ENCODE measurements at regions not wholly inside any gene's neighbourhood (a gene's known extent, or its start where the extent isn't known, plus 50 kb on each side); places are given as distances from the start of the nearest gene placed in this dataset.

DNA sequence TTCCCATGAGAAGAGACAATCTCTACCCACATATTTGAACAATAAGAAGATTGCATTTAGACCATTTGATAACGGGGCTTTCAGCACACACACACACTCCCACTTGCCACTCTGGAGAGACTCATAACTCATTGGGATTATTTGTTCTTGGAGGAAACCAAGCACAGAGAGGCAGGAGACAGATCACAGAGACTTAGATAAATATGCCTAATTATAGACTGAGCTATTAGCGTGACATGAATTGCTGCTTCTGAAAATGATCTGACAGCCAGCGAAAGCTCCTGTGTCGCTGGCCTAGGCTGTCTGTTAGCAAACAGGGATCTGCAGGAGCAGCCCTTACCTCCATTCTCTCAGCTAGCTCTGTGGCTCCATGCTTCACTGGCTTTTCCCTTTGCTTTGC is 111.4 kb downstream of the CCNA1 start:
- TF ChIP-seq, protein P1, sequence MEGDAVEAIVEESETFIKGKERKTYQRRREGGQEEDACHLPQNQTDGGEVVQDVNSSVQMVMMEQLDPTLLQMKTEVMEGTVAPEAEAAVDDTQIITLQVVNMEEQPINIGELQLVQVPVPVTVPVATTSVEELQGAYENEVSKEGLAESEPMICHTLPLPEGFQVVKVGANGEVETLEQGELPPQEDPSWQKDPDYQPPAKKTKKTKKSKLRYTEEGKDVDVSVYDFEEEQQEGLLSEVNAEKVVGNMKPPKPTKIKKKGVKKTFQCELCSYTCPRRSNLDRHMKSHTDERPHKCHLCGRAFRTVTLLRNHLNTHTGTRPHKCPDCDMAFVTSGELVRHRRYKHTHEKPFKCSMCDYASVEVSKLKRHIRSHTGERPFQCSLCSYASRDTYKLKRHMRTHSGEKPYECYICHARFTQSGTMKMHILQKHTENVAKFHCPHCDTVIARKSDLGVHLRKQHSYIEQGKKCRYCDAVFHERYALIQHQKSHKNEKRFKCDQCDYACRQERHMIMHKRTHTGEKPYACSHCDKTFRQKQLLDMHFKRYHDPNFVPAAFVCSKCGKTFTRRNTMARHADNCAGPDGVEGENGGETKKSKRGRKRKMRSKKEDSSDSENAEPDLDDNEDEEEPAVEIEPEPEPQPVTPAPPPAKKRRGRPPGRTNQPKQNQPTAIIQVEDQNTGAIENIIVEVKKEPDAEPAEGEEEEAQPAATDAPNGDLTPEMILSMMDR (IDR thresholded peaks at IDR 0.05; ENCODE audit: poor library complexity) = no peak
- no peak for TF ChIP-seq EZH2 (IDR thresholded peaks at IDR 0.05; ENCODE audit: borderline replicate concordance)
